BE2C (cell line): ENCODE measurements at regions not wholly inside any gene's neighbourhood (a gene's known extent, or its start where the extent isn't known, plus 50 kb on each side); places are given as distances from the start of the nearest gene placed in this dataset.
A peak's percentile ranks its signal among the peaks of the same experiment; 100 is the strongest.

Experiments
- DNase-seq: peaks from one replicate; pipeline ENCODE4 v3.0.0-alpha.2; 2020
- H3K27me3 ChIP-seq: fragments of 250-450 bp; sonication (Bioruptor Pico); 2 replicates; pipeline ENCODE4 v1.5.1; 2020; ENCODE audit warnings: mild to moderate bottlenecking
- H3K36me3 ChIP-seq: fragments of 250-450 bp; sonication (Bioruptor Pico); 2 replicates; pipeline ENCODE4 v1.5.1; 2020; ENCODE audit warnings: mild to moderate bottlenecking
- H3K4me1 ChIP-seq: fragments of 250-450 bp; sonication (Bioruptor Pico); 2 replicates; pipeline ENCODE4 v1.5.1; 2020
- H3K4me3 ChIP-seq: 2 replicates; pipeline ENCODE4 v1.5.1; 2011; ENCODE audit warnings: low read depth, low read length
- H3K9me3 ChIP-seq: fragments of 250-450 bp; sonication (Bioruptor Pico); 2 replicates; pipeline ENCODE4 v1.5.1; 2020
- TF ChIP-seq, protein P1 (sequence below): IDR thresholded peaks from 2 replicates; pipeline ENCODE4 v1.5.1; 2012; ENCODE audit warnings: mild to moderate bottlenecking, low read depth, low read length

DNA sequence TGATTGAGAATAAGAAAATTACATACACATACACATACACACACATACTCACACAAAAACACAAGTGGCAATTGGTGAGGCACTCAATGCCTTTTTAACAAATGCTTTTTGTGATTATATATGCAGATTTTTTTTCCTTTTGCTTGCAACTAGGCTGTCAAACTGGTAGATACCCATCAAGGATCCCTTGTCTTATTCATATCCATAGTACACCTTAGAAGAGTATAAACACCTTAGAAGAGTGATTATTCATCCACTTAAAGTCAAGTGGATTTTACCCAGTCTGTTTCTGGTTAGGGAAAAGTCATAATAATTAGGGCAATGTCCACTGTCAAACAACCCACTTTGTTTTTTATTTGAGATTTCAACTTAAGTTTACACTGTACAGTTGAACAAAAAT is 1773.4 kb upstream of the MIR17HG start:
- DNase-seq: no peak
- Histone ChIP-seq H3K4me3 (no peak overlapping the region), H3K36me3 (no peaks in the 10 kb centered on the region), H3K9me3 (no peaks in the 10 kb centered on the region), H3K4me1 (no peaks in the 10 kb centered on the region), H3K27me3 (no peaks in the 10 kb centered on the region; the same call in 1 of the 2 replicates)
- TF ChIP-seq, protein P1, sequence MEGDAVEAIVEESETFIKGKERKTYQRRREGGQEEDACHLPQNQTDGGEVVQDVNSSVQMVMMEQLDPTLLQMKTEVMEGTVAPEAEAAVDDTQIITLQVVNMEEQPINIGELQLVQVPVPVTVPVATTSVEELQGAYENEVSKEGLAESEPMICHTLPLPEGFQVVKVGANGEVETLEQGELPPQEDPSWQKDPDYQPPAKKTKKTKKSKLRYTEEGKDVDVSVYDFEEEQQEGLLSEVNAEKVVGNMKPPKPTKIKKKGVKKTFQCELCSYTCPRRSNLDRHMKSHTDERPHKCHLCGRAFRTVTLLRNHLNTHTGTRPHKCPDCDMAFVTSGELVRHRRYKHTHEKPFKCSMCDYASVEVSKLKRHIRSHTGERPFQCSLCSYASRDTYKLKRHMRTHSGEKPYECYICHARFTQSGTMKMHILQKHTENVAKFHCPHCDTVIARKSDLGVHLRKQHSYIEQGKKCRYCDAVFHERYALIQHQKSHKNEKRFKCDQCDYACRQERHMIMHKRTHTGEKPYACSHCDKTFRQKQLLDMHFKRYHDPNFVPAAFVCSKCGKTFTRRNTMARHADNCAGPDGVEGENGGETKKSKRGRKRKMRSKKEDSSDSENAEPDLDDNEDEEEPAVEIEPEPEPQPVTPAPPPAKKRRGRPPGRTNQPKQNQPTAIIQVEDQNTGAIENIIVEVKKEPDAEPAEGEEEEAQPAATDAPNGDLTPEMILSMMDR: no peak

DNA sequence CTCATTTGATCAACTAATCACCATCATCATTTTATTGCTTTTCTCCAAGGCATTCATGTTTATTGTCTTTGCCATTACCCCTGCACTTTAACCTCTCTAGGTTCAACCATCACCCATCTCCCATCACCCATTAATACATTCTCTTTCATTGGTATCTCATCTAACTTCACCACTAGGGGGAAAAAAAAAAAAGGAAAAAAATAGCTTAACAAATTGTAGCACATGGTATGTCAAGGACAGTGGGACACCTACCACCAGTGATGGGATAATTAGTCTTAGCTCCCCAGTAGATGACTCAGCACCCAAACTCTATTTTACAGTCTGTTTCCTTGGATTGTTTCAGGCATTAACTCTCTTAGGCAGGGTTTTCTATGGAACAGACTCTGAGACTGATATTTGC is 1770.2 kb upstream of the MIR17HG start:
- no peak for DNase-seq
- Histone ChIP-seq H3K4me1 (no peaks in the 10 kb centered on the region), H3K27me3 (no peaks in the 10 kb centered on the region), H3K4me3 (no peak overlapping the region), H3K36me3 (no peaks in the 10 kb centered on the region), H3K9me3 (no peaks in the 10 kb centered on the region)
- TF ChIP-seq, protein P1: peak; percentile 23

DNA sequence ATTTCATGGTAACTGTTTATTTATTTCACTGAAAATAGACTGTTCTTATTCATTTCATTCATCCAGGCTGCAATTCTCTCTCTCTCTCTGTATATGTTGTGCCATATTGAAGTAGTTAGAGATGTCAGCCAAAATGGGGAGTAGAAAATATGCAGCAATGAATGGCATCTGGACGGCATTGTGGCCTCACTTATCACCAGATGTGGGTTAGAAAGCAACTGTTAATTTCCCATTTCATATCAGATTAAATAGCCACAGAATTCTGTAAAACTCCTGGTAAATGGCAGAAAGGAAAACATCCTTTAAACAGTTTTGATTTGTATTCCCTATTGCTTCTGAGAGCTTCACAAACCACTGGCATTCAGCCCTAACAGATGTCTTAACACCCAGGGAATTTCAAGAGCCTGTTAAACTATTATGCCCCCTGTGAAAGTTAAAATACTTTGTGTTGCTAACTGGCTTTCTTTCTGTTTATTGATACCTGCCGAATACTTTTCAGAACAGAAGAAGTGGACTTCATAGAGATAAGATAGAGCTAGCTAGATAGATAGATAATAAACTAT is 1763.3 kb upstream of the MIR17HG start:
- Histone ChIP-seq H3K27me3 (no peaks in the 10 kb centered on the region), H3K4me1 (no peaks in the 10 kb centered on the region), H3K36me3 (no peaks in the 10 kb centered on the region), H3K4me3 (no peak overlapping the region), H3K9me3 (no peaks in the 10 kb centered on the region)
- TF ChIP-seq, protein P1: no peak
- DNase-seq: no peak

DNA sequence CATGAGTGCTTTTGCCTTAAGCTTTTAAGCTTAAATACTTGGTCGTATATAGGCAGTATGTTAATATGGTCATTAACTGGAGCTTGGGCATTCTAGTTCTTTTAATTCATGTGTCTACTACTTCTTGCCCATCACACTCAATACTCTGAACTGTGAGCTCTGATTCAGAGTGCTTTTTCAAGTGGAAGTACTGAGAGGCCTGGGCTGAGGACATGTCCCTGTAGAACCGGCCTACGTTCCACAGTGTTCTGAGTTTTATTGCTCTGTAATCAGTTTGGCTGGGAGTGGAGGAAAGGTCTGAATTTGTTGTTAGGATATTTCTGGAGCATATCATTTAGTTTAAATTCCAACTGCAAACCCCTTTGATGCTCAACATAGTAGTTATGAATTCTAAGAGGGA is 1744.8 kb upstream of the MIR17HG start:
- no peaks in the 10 kb centered on the region for H3K36me3 ChIP-seq
- DNase-seq: no peak
- H3K9me3 ChIP-seq: no peaks in the 10 kb centered on the region; the same call in 1 of the 2 replicates
- no peaks in the 10 kb centered on the region for H3K27me3 ChIP-seq
- no peaks in the 10 kb centered on the region for H3K4me1 ChIP-seq
- TF ChIP-seq, protein P1: no peak
- H3K4me3 ChIP-seq: no peak overlapping the region

DNA sequence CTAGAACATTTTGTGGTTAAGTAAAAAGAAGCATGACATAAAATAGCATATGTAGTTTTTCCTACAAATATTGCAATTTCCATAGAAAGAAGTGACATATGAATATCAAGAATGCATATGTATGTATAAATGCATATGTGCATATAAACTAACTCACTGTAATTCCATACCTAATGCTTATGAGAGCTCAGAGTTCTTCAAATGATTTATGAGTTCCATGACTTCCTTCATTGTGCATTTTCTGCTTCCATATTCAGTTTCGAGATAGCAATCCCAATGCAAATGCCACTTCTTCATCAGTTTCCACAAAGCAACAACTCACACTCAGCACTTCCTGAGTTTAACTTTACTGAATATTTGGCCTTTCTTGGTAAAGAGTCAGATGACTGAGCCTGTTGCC is 1744.3 kb upstream of the MIR17HG start:
- H3K27me3 ChIP-seq: no peaks in the 10 kb centered on the region
- no peak for DNase-seq
- H3K9me3 ChIP-seq: no peaks in the 10 kb centered on the region; the same call in 1 of the 2 replicates
- no peaks in the 10 kb centered on the region for H3K4me1 ChIP-seq
- no peaks in the 10 kb centered on the region for H3K36me3 ChIP-seq
- TF ChIP-seq, protein P1: no peak
- H3K4me3 ChIP-seq: no peak overlapping the region

DNA sequence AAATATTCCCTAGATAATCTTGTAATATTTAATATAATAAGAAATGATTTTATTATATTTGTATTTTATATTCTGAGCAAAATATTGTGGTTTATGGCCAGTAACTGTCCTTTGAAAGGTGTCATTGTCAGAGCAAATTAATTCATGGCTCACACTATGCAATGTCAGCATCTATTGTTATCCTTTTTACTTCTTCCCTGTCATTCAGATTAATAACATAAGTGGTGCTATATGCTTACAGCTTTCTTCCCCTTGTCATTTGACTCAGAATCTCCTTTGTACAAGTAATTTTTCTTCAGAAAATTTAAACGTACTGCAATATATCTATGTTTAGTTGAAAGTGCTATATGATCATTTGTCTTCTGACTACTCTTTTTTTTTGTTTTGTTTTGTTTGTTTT is 1738.2 kb upstream of the MIR17HG start:
- DNase-seq: no peak
- Histone ChIP-seq H3K9me3 (no peaks in the 10 kb centered on the region), H3K4me3 (no peak overlapping the region), H3K4me1 (no peaks in the 10 kb centered on the region), H3K36me3 (no peaks in the 10 kb centered on the region), H3K27me3 (no peaks in the 10 kb centered on the region)
- TF ChIP-seq, protein P1: no peak
